Heart left ventricle (tissue), 13 donors: ENCODE measurements at regions not wholly inside any gene's neighbourhood (a gene's known extent, or its start where the extent isn't known, plus 50 kb on each side); places are given as distances from the start of the nearest gene placed in this dataset.

Experiments used
- CTCF ChIP-seq, 12 donors: fragments of 200-600 bp; sonication (generic) in 4 of 12; IDR thresholded peaks; one replicate each; pipeline versions ENCODE4 v1.5.0 to v1.8.0; 2018 to 2022; ENCODE audit warnings: antibody characterized with exemption in 12 of 12, mild to moderate bottlenecking in 5 of 12
- POLR2A ChIP-seq, 2 donors: fragments of 450-650 bp; IDR thresholded peaks; one replicate each; pipeline ENCODE4 v1.6.1; 2017; ENCODE audit warnings: antibody characterized with exemption in 2 of 2, mild to moderate bottlenecking in 2 of 2, moderate library complexity in 2 of 2
- donor health status: ischemic (EF 13 %, LVEDD 7.1; RV severe dilation, severe dysfunction).
- donor health status: DM: no; HTN: yes; CAD: no.
- donor health status: DM: no; HTN: no; CAD: no.
- donor health status: ischemic (EF 25% LVEDD 6.9; RV normal size, moderate dysfunction).
- donor health status: ischemic (EF 25% LVEDD 5.7; RV mildly dilated, moderate dysfunction).
- donor health status: ischemic (EF 35%, LVEDD 5.7; RV mildly dilated, moderate dysfunction).
- donor health status: nonischemic (EF 11% LVEDD 7.7; RV severe dilation, severe dysfunction).
- donor health status: DM: yes; HTN: yes; CAD: no.
- donor health status: PGD.
- donor health status: ischemic (EF 29% LVEDD 5.4; RV normal size, mild dysfunction).
- donor health status: nonischemic (EF 23%, LVEDD 6.1; RV moderate dilation, normal function).

GRCh38 chr6:3569816-3570215, 113.0 kb upstream of the SLC22A23 start:
- no peak for TF ChIP-seq CTCF (IDR thresholded peaks at IDR 0.05)
- TF ChIP-seq POLR2A (IDR thresholded peaks at IDR 0.05), result no peak
